Nucleus accumbens (tissue), 56 donors: ENCODE measurements at regions not wholly inside any gene's neighbourhood (a gene's known extent, or its start where the extent isn't known, plus 50 kb on each side); places are given as distances from the start of the nearest gene placed in this dataset.
"Not testable (repeated sequence)": the region's sequence is repeated elsewhere in the genome, so short reads cannot be mapped to it uniquely, and the experiment has no call there.

Source experiments
- DNase-seq, 56 donors: peaks; one replicate each; lab custom pipeline; 2025; lab: John Stamatoyannopoulos, UW

GRCh38 chr1:68826836-68827235 lies 330.0 kb upstream of the DEPDC1 start:
- DNase-seq: no peak

GRCh38 chr1:68827261-68827660 lies 330.4 kb upstream of the DEPDC1 start:
- DNase-seq: no peak

DNA sequence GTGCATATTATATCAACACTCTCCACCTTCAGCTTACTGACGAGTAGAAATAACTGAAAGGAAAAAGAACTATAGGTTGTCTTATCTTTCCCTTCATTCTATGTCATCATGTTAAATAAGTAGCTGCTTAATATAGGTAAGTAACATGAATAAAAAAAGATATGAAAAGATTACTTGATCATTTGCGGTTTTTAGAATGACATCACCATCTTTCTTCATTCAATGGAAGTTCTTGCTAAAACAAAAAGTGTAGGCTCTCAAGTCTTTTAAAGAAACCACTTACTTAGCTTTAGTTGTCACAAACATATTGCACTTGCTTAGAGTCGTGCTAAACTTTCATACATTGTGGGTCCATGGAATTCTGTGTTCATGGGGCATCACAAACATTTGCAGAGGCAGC lies 331.1 kb upstream of the DEPDC1 start:
- DNase-seq: no peak

- no peak for DNase-seq
Observed at GRCh38 chr1:68831281-68831680, 334.4 kb upstream of the DEPDC1 start.

DNA sequence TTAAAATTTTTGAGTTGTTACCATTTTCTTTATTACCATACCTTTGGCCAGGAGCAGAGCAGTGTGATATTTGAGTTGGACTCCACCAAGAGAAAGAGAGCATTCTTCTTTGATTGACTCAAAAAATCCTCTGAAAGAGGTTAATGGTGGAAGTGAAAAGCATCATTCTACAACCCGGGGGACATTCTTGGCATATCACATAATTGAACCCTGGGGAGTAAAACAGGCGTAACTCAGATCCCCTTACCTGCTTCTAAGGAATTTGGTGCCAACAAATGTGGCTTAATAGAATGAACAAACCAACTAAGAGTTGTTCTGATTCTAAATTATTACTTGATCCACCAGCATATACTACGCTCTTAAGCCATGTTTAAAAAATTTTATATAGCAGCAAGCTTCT lies 351.1 kb upstream of the DEPDC1 start:
- no peak for DNase-seq

DNA sequence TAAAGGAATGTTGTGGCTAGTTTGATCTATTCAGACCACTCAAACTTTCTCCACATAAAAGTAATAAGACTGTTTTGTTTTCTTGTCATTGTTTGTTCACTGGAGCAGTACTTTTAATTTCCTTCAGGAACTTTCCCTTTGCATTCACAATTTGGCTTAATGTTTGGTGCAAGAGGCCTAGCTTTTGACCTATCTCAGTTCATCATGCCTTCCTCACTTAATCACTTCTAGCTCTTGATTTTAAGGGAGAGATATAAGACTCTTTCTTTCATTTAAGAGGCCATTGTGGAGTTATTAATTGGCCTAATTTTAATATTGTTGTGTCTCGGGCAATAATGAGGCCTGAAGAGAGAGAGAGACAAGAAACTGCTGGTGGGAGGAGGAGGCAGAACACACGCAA lies 371.7 kb upstream of the DEPDC1 start:
- DNase-seq: no peak

GRCh38 chr1:68873144-68873543 lies 376.3 kb upstream of the DEPDC1 start:
- DNase-seq: no peak

GRCh38 chr1:68881330-68882194 lies 384.7 kb upstream of the DEPDC1 start:
- DNase-seq: not testable (repeated sequence)

DNA sequence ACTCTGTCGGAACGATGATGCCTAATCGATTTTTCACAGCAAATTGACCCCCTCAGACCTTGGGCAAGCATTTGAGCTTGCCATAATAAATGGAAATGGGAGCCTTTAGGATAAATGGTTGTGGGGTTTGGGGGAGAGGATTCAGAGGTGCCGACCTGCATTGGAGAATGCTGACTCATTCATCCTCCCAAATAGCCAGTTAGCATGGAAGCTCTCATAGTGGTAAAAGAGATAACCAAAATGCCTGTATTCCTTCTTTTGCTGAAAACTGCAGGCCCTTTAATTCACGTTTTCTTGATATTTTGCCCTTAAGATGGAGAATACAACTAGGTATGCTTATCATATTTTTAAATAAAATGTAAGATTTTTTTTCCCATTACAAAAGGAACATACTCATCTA lies 392.6 kb upstream of the DEPDC1 start:
- DNase-seq: no peak

DNA sequence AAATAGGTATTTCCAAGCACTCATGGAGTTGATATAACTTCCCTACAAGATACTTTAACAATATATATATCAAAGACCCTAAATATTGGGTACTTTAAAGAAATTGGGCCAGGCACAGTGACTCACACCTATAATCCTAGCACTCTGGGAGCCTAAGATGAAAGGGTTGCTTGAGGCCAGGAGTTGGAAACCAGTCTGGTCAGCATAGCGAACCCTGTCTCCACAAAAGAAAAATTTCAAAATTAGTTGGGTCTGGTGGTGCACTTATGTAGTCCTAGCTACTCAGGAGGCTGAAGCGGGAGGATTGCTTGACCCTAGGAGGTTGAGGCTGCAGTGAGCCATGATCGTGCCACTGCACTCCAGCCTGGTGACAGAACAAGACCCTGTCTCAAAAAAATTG lies 393.9 kb upstream of the DEPDC1 start:
- DNase-seq: no peak

- DNase-seq: peak in 8 of 56 donors; percentile 4 to 40 (median 16)
Observed at GRCh38 chr1:68904477-68904876, 407.6 kb upstream of the DEPDC1 start.

- DNase-seq: no peak
Observed at GRCh38 chr1:68906431-68906830, 409.5 kb upstream of the DEPDC1 start.

DNA sequence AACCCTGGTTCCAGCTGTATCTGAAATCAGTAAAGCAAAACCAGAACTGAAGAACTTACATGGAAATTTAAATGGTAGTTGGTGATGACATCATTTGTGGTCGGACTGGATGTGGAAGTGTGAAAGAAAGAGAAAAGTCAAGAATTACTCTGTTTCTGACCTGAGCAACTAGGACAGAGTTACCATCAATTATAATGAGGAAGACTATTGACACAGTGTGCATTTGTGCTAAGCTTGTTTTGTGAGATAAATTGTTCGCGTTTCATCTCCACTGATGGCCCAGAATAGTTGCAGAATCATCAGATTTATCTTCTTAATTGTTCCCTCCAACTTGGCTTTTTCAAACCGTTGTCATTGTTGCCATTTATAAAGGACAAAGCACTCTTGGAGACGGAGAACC lies 410.6 kb upstream of the DEPDC1 start:
- DNase-seq: no peak

DNA sequence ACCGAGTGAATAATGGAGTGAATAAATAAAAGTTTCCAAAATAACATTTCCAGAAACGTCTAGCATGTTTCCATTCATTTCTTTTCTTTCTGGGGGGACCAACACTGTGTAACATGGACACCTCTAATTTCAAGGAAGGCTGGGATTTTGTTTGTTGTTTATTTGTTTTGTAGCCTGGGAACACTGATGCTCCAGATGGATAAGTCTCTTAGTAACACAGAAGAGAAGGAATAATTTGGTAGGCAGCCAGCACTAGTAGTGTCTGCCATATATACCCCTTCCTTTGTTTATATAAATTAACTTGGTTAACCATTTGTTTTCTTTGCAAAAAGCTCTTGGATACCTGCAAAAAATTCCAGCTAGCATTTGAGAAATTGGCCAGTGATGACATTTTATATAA lies 411.4 kb upstream of the DEPDC1 start:
- no peak for DNase-seq

GRCh38 chr1:68916221-68916902 lies 419.5 kb upstream of the DEPDC1 start:
- peak in 15 of 56 donors; percentile 1 to 36 (median 10) for DNase-seq

DNA sequence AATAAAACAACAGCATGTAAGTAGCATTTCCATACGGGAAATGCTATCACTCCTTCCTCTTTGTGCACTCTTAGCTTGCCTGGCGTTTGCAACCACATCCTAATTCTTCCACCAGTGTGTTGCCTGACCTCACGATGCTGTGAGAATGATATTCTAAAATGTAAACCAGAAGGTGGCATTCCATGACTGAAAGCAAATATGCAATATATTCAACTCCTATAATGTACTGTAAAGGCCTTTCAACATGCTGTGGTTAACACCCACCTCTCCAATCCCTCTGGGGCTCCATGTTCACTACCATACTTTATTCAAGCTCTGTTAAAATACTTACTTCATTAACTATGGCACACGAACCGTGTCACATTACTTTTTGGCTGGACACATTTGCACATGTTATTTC lies 420.6 kb upstream of the DEPDC1 start:
- no peak for DNase-seq

DNA sequence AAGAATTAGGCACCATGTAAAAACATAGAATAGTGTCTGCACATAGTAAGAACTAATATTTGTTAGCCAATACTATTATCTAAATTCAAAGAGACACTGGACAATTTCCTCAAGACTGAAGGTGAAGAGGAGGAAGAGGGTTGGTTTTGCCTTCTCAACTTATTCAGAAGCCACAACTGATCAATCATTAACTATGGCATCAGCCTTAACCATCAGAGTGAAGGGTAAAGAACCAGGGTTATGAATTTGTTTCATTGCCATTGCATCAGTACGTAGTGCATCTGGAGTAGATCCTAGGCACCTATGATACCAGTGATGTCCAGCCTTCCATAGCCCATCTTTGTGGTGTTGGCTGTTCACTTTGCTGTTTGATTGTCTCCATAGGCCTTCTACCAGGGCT lies 421.7 kb upstream of the DEPDC1 start:
- DNase-seq: no peak

DNA sequence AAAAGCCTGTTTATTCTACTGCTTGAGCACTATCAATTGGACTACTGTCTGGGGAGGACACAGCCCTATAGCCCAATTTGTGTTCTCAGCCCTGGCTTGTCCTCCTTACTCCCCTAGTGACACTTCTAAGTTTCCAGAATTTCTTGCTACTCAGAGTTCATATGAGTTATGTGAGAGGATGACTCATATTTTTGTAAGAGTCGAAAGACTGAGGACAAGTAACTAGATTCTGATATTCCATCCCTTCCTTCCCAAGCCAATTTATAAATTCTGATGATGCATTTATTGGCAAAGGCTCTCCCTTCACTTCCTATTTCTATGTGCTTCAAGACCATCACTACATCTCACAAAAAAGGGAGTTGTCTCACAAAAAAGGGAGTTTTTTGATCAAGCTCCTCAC lies 422.2 kb upstream of the DEPDC1 start:
- no peak for DNase-seq

- DNase-seq: not testable (repeated sequence)
Observed at GRCh38 chr1:68923475-68924088, 426.7 kb upstream of the DEPDC1 start.

DNA sequence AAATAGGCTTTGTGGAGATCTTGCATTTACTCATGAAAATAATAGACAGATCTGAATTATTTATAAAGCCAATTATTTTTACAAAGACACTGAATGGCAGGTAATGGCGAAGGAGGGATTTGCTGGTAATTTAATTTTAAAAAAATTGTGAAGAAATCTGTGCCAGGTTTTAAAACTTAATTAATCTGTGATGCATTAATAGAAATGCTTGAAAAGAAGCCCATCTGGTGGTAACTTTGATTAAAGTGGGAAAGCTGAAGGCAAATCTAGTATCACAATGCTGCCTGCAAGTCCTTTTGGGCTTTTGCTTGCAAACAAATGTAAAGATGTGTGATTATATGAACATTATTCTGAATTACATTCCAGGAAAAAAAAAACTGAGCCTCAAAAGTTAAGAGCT lies 433.2 kb upstream of the DEPDC1 start:
- no peak for DNase-seq

GRCh38 chr1:68936530-68936929 lies 439.6 kb upstream of the DEPDC1 start:
- no peak for DNase-seq
